GM19395 (cell line): ENCODE measurements at regions not wholly inside any gene's neighbourhood (a gene's known extent, or its start where the extent isn't known, plus 50 kb on each side); places are given as distances from the start of the nearest gene placed in this dataset.

Experiments
- ATAC-seq: cut with Tn5 transposase; IDR thresholded peaks from one replicate; pipeline ENCODE4 v1.9.1; 2021; ENCODE audit warnings: mild to moderate bottlenecking, moderate library complexity; ENCODE audit not compliant: unreplicated experiment

- no peak for ATAC-seq
These were observed 408.4 kb upstream of the SALL3 start for GRCh38 chr18:78571063-78571785.

GRCh38 chr18:78571831-78572347 lies 407.7 kb upstream of the SALL3 start:
- ATAC-seq: no peak

GRCh38 chr18:78573773-78574172 lies 405.8 kb upstream of the SALL3 start:
- no peak for ATAC-seq

GRCh38 chr18:78576967-78577366 lies 402.7 kb upstream of the SALL3 start:
- ATAC-seq: no peak

GRCh38 chr18:78579449-78579848 lies 400.2 kb upstream of the SALL3 start:
- ATAC-seq: no peak

GRCh38 chr18:78579854-78580577 lies 399.6 kb upstream of the SALL3 start:
- no peak for ATAC-seq

- ATAC-seq: no peak
These were observed 398.7 kb upstream of the SALL3 start for GRCh38 chr18:78580835-78581339.

GRCh38 chr18:78582181-78582709 lies 397.4 kb upstream of the SALL3 start:
- ATAC-seq: no peak

- ATAC-seq: no peak
These were observed 396.5 kb upstream of the SALL3 start for GRCh38 chr18:78582898-78583738.

GRCh38 chr18:78583739-78584458 lies 395.7 kb upstream of the SALL3 start:
- no peak for ATAC-seq

- ATAC-seq: no peak
These were observed 395.1 kb upstream of the SALL3 start for GRCh38 chr18:78584459-78585022.

- no peak for ATAC-seq
These were observed 393.0 kb upstream of the SALL3 start for GRCh38 chr18:78586586-78586985.

- ATAC-seq: no peak
These were observed 392.5 kb upstream of the SALL3 start for GRCh38 chr18:78587096-78587495.

- ATAC-seq: no peak
These were observed 391.7 kb upstream of the SALL3 start for GRCh38 chr18:78587626-78588600.

GRCh38 chr18:78589916-78590437 lies 389.6 kb upstream of the SALL3 start:
- ATAC-seq: no peak

- no peak for ATAC-seq
These were observed 384.2 kb upstream of the SALL3 start for GRCh38 chr18:78595453-78595852.

- no peak for ATAC-seq
These were observed 383.6 kb upstream of the SALL3 start for GRCh38 chr18:78595924-78596573.

- ATAC-seq: no peak
These were observed 382.7 kb upstream of the SALL3 start for GRCh38 chr18:78596794-78597345.
